Stimulated activated CD4-positive, alpha-beta T cell treated with anti-CD3 and anti-CD28 coated beads, TNF-alpha, amount 100 ng/mL, for 1 hour (primary cell): ENCODE measurements at regions not wholly inside any gene's neighbourhood (a gene's known extent, or its start where the extent isn't known, plus 50 kb on each side); places are given as distances from the start of the nearest gene placed in this dataset.
"Not testable (repeated sequence)": the region's sequence is repeated elsewhere in the genome, so short reads cannot be mapped to it uniquely, and the experiment has no call there.

ENCODE experiments used
- DNase-seq, 3 donors: peaks; one replicate each; pipeline ENCODE4 v3.0.0-alpha.2; 2020; ENCODE audit warnings: low read depth in 3 of 3, low spot score in 1 of 3

GRCh38 chr6:103119056-103119455, 1725.5 kb downstream of the GRIK2 start:
- DNase-seq, result no peak

GRCh38 chr6:103114582-103114981, 1721.1 kb downstream of the GRIK2 start:
- no peak for DNase-seq

- DNase-seq, result no peak
Observed at GRCh38 chr6:103113416-103113815, 1719.9 kb downstream of the GRIK2 start.

GRCh38 chr6:103107985-103108384, 1714.5 kb downstream of the GRIK2 start:
- DNase-seq, result no peak

GRCh38 chr6:103105686-103106085, 1712.2 kb downstream of the GRIK2 start:
- no peak for DNase-seq

GRCh38 chr6:103101267-103101666, 1707.8 kb downstream of the GRIK2 start:
- no peak for DNase-seq

GRCh38 chr6:103092414-103092813, 1698.9 kb downstream of the GRIK2 start:
- DNase-seq, result not testable (repeated sequence)

GRCh38 chr6:103085801-103086200, 1692.3 kb downstream of the GRIK2 start:
- DNase-seq, result no peak

GRCh38 chr6:103081876-103082630, 1688.5 kb downstream of the GRIK2 start:
- DNase-seq, result no peak

- no peak for DNase-seq
Observed at GRCh38 chr6:103081126-103081525, 1687.6 kb downstream of the GRIK2 start.

GRCh38 chr6:103080497-103080896, 1687.0 kb downstream of the GRIK2 start:
- no peak for DNase-seq

GRCh38 chr6:103079867-103080266, 1686.4 kb downstream of the GRIK2 start:
- no peak for DNase-seq

- no peak for DNase-seq
Observed at GRCh38 chr6:103062136-103062535, 1668.6 kb downstream of the GRIK2 start.

- DNase-seq, result no peak
Observed at GRCh38 chr6:103047567-103047966, 1654.1 kb downstream of the GRIK2 start.

- no peak for DNase-seq
Observed at GRCh38 chr6:103042336-103042735, 1648.8 kb downstream of the GRIK2 start.

GRCh38 chr6:103036846-103037245, 1643.3 kb downstream of the GRIK2 start:
- no peak for DNase-seq

GRCh38 chr6:103027271-103027931, 1633.9 kb downstream of the GRIK2 start:
- DNase-seq, result no peak

GRCh38 chr6:103018426-103018825, 1624.9 kb downstream of the GRIK2 start:
- no peak for DNase-seq

- no peak for DNase-seq
Observed at GRCh38 chr6:103017878-103018277, 1624.4 kb downstream of the GRIK2 start.

- DNase-seq, result no peak
Observed at GRCh38 chr6:103011605-103012004, 1618.1 kb downstream of the GRIK2 start.

GRCh38 chr6:103002282-103002681, 1608.8 kb downstream of the GRIK2 start:
- DNase-seq, result no peak

GRCh38 chr6:103001724-103002123, 1608.2 kb downstream of the GRIK2 start:
- no peak for DNase-seq

GRCh38 chr6:103000688-103001087, 1607.2 kb downstream of the GRIK2 start:
- DNase-seq, result no peak
